SHP77 (cell line): ENCODE measurements at regions not wholly inside any gene's neighbourhood (a gene's known extent, or its start where the extent isn't known, plus 50 kb on each side); places are given as distances from the start of the nearest gene placed in this dataset.

Experiments used
- DNase-seq, 2 experiments: peaks; one replicate each; lab custom pipeline; 2025; lab: John Stamatoyannopoulos, UW

DNA sequence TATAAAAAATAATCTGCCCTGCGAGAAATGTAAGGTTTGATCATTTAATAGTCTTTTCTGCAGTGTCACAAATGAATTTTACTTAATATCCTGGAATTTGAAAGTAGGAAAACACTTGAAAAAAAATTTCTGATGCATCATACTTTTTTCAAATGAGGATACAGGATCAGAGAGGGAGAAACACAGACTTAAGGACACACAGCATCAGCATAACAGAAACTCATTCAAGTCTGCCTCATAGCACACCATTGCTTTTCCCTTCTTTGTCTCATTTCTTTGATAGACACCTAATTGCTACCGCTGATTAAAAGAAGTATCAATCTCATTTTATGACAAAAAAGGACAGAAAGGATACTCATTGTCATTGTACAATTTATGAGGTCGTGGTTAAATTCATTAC lies 319.0 kb downstream of the TMEM114 start:
- DNase-seq = no peak

- no peak for DNase-seq
Observed at GRCh38 chr16:8262299-8262698, 328.0 kb downstream of the TMEM114 start.

- DNase-seq = no peak
Observed at GRCh38 chr16:8260140-8260539, 330.2 kb downstream of the TMEM114 start.

- DNase-seq = no peak
Observed at GRCh38 chr16:8258523-8258922, 331.8 kb downstream of the TMEM114 start.

DNA sequence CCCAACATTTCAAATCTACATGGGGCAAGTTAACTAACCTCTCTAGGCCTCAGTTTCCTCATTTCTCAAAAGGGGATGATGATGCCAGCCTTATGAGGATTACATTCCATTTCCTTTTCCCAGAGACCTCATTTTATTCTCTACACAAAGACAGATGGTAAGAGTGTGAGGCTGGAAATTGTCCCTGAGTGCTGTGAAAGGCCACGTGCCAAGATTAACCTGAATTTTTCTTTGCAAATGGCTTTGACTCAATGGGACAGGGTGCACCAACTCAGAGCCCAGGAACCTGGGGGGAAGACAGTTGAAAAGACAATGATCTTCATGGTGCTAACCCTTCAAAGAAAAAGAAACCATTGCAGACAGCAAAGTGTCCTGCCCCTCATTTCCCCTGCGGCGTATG lies 332.8 kb downstream of the TMEM114 start:
- DNase-seq = no peak

DNA sequence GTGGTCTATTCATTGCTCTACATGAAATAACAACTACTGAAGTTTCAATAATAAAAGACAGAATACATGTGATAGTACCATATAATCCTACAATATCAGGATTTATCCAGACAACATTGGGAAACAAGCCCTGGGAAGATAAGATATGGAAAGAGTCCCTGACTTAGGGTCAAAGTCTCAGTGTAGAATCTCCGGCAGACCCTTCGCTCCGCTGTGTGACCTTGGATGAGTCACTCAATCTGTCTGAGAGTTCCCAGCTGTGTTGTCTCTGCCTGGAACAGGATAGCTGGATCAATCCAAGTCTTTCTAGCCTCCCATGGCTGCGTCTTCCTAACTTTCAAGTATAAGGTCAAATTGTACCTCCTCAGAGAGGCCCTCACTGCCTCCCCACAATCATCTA lies 335.9 kb downstream of the TMEM114 start:
- no peak for DNase-seq

GRCh38 chr16:8253718-8254117 lies 336.6 kb downstream of the TMEM114 start:
- DNase-seq = no peak

DNA sequence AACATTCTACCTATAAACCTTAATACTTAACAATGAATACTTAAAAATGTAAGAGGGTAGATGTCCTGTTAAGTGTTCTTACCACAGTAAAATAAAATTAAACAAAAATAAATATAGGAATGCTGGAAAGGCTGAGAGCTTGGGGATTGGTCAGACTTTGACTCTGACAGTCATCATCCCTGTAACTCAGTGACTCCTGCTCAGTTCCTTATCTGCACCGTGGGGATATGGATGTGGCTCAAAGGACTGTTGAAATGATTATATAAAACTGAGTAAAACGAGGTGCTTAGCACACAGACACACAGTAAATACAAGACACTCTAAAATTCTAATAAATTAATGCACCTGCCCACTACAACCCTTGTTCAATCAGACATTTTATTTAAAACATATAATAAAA lies 338.6 kb downstream of the TMEM114 start:
- no peak for DNase-seq

GRCh38 chr16:8251298-8251697 lies 339.0 kb downstream of the TMEM114 start:
- DNase-seq = no peak

GRCh38 chr16:8247993-8248392 lies 342.3 kb downstream of the TMEM114 start:
- DNase-seq = no peak

DNA sequence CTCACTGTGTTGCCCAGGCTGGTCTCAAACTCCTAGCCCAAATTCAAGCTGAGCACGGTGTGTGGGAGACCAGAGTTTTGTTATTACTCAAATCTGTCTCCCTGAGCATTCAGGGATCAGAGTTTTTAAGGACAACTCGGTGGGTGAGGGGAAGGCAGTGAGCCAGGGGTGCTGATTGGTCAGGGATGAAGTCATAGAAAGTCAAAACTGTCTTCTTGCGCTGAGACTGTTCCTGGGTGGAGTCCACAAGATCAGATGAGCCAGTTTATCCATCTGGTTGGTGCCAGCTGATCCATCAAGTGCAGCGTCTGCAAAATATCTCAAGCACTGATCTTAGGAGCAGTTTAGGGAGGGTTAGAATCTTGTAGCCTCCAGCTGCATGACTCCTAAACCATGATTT lies 346.3 kb downstream of the TMEM114 start:
- no peak for DNase-seq

DNA sequence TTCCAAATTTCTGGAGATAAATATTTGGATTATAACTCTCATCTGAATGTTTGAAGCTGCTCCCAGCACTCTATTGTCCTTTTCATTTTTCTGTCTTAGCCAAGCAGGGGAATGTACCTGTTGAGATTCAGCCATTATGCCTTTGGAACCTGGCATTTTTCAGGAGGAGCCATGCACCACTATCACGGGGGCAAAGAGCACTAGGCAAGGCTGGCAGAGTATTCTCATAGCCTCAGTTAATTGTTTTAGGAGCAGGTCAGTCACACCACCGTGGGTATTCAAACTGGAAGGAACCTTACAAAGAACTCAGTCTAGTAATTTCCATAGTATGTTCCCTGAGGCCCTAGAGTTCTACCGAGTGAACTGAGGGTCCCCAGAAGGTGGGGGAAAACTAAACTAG lies 348.9 kb downstream of the TMEM114 start:
- no peak for DNase-seq

DNA sequence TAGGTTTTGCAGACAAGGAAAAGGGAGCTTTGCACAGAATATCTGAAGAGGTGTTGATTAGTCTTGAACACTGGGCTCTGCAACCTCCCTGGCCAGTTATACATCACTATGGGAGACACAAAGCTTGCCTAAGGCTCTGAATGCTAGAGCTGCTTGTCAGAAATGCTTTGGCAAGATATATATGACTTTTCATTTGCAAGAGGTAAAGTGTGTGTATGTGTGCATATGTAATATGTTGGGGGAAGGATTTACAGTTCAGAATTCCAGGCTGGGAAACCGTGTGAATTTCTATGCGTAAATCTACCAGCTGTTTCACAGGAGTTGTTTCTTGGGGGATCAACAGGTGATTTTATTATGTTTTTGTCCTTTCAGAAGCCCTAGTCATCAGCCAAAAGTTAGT lies 350.9 kb downstream of the TMEM114 start:
- no peak for DNase-seq

DNA sequence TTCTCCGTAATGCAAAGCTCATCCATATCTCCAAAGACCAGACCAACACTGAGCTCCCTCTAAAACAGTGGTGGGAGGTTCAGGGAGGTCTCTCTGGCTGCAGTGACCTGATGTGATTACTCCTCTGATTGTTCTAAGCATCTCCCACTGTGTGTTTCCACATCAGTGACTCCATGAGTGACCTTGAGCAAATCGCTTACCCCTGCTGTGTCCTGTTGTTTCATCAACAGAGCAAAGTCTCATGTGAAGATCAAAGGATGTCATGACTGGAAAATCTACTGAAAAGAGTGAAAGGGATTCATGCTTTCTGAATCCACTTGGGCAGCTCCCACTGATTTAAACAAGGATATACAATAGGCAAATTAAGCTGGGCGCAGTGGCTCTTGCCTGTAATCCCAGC lies 352.9 kb downstream of the TMEM114 start:
- no peak for DNase-seq

GRCh38 chr16:8236816-8237215 lies 353.5 kb downstream of the TMEM114 start:
- no peak for DNase-seq

DNA sequence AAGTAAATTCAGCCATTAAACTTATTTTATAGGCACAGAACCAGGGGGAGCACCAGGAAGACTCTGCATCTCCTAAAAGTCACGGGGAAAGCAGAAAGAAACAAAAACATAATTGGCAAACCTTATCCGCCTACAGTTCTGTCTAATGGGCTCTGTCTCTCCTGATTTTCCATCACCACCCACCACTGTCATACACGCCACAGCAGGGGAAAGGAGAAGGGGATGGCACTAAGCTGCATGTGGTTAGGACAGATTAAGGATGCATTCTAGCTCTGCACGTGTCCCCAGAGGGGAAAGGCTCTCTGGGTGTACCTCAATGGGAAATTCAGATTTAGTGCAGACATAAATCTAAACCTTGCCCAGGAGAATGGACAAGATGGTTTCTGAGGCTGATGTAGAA lies 359.8 kb downstream of the TMEM114 start:
- DNase-seq = no peak

DNA sequence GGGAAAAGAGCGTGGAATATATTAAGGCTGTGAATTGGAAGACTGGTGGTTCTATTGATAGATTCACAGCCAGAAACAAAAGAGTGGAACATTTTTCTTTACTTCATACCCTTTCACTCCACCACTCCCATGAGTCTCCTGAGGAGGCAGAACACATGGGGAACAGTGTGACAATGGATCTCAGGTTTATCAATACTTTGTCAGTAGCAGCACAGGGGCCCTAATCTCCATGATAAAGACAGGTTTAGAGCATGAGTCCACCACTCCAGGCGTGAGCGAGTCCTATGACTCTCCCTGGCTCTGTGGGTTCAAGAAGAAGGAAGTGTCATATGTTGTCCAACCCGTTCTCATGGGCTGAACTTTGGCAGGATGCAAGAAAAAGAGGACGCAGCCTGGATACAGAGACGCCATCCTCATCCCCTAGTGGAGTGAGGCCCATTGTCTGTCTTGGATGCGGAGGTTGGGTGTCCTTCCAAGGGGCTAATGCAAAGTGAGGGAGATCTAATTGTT lies 361.2 kb downstream of the TMEM114 start:
- no peak for DNase-seq

- DNase-seq = no peak
Observed at GRCh38 chr16:8217201-8217600, 373.1 kb downstream of the TMEM114 start.

GRCh38 chr16:8204769-8205168 lies 385.5 kb downstream of the TMEM114 start:
- no peak for DNase-seq

DNA sequence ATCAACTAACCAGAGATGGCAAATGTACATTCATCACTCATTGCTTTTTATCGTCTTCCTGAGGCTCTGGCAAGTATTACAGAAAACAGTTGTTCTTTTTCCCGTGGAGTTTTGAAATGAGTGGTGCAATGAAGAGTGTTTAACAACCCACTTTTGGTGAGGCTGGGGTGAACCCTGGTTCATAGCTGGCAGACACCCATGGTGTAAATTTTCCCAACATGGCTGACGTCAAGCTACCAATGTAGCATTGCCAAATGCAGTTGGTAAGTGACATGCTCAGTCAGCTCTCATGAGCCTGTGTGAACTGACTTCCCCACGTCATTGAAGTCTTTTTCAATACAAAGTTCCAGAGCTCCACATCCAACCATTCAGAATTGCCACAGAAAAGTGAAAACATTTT lies 386.2 kb downstream of the TMEM114 start:
- no peak for DNase-seq

DNA sequence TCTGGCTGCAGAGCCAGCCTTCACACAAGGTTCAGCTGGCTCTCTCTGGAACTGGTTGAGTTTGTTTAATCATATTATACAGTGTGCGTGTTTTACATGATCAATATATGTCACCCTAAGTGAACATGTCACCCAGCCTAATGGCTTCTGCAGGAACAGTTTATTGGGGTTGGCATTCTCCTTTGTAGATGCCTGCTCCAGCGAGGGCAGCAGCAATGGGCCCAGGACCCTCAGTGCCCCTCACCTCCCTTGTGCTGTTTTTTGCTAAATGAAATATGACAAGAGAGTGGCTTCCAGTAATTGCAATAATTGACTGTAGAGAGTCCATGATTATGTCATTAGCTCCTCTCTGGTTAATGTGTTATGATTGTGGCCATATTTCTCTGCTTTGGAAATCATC lies 387.2 kb downstream of the TMEM114 start:
- DNase-seq = no peak

DNA sequence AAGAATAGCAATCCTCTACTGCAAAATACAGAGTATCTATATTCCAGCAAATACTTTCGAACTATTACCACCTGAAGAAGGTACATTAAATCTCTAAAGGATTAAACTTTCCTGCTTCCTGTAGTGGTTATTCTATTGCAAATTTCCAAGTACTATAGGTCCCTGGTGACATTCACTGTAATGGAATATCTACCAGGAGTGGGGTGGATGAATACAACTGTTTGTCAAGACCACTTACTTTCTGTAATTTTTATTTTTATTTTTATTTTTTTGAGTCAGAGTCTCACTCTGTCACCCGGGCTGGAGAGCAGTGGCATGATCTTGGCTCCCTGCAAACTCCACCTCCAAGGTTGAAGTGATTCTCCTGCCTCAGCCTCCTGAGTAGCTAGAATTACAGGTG lies 389.5 kb downstream of the TMEM114 start:
- DNase-seq = no peak

DNA sequence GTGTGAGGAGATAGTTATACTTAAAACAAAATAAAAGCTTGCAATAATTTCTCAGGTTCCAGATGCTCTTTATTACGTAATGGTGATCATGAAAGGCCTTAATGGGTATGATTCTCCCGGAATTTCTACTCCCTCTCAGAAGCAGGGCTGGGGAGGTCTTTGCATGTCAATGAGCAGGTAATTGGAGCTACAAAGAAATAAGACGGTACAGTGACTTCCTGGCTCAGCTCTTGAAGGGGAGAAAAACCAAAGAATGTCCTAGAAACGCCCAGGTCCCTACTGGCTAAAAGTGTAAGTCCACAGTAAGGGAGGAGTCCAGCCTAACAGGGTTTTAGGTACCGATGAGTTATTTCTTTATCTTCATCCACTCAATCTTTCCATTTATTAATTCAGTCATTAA lies 390.9 kb downstream of the TMEM114 start:
- DNase-seq = no peak

DNA sequence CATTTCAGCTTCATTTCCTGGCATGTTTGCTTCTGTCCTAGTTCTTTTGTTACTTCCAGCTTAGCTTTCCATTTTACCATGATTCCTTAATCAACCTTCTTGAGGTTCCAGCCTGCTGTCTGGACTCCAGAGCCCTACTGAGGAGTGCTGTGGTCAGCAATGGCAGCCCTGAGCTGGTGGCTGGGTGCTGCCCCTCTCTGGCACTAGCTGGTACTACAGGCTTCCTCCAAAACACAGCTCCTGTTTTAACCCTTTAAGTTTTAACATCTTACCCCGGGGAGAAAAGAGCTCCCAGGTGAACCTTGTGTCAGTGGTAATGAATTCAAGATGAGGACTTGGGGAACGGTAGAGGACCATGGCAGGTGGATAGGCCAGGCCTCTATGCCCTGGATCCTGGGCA lies 395.5 kb downstream of the TMEM114 start:
- peak in 1 of 2 experiments; percentile 20 for DNase-seq

DNA sequence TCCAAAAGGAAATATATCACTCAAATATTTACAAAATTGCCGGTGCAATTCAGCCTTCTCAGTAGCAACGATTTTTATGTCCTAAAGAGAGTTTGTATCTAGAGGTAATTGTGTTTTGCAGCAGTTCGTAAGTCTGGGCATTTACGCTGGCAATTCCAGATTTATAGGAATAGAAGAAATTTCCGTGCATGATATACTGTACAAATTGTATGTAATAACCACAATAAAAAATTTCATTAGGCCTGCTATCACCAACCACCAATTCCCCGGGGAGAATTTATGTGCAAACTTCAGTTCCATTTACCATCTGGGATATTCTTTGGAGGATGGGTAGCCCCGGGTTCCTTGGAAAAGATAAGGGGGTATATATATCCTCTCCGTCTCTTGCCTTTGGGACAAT lies 401.5 kb downstream of the TMEM114 start:
- no peak for DNase-seq
